ENCODE measurements at regions not wholly inside any gene's neighbourhood (a gene's known extent, or its start where the extent isn't known, plus 50 kb on each side); places are given as distances from the start of the nearest gene placed in this dataset.
"Not testable (repeated sequence)": the region's sequence is repeated elsewhere in the genome, so short reads cannot be mapped to it uniquely, and the experiment has no call there.

DNA sequence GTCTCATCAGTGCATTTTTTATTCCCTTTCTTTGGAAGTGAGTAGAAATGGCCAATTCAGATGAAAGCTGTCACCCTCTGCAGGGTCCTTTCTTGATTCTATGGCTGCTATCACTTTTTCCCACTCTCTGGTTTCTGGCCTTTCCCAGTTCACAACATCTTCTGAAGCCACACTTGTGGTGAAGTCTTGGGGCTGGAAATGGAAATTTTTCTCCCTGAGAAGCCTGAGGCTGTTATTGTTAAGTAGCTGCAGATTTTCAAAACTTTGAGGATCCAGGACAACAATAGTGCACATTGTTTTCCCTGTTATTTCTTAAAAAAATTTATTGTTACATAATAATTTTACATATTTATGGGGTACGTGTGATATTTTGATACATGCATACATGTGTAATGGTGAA, 250.3 kb upstream of the RASGRP1 start:
- DNase-seq (ENCODE audit: low read depth), result no peak

DNA sequence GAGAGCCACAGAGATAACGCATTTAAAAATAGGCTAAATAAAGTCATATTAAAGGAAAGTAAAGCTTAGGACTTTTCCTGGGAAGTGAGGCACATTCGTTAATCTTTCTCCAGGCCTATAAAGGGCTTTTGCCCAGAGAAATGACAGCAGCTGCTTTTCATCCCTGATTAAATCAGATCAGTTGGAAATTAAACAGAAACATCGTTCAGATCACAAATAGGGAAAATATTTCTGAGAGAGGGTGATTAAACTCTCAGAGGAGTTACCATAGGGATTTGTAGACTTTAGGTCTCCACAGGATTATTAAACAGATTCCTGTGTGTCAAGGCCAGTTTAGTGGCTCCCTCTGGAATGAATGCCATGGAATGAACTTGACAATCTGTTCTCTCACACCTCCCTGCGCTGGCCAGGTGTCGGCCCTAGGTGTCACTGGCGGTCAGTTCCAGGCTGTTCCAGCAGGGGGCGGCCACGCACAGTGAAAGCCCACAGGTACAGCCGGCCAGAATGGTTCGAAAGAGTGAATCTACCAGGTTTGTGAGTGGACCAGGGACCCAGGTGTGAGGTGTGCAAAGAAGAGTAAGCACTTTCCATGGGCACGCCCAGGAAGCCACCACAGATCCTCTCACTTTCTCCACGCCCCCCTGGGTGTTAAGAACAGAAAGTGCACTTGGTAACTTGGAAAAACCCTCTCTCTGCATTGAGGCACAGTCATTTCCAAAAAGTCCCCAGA, 253.0 kb upstream of the RASGRP1 start:
- DNase-seq (ENCODE audit: low read depth), result peak; percentile 70

DNA sequence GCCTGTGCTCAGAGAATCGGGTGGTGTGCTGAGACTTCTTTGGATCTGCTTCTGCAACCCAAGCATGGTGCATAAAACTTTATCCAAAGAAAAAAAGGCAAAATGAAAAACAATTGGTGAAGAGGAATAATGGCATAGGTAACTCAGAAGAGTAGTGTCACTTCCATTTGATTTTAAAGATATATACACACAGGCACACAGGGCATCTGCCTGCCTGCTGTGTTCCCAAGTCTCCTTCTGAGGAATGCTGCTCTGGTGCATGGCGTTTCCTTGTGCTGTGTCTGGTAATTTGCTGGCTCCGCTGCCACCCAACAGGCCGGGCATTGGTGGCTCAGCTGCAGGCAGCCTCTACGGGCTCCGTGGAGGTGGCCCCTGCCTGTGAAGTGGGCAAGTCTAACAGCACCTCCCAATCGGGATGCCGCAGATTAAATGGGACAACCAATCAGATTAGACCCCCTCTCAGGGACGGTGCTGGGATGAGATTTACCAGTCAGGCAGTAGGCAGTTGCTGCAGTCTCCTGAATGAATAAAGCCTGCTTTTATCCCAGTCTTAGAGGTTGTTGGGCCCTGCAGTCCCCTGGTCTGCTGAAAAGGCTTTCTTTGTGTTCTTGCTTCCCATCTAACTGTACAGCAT, 253.7 kb upstream of the RASGRP1 start:
- DNase-seq (ENCODE audit: low read depth), result no peak

DNA sequence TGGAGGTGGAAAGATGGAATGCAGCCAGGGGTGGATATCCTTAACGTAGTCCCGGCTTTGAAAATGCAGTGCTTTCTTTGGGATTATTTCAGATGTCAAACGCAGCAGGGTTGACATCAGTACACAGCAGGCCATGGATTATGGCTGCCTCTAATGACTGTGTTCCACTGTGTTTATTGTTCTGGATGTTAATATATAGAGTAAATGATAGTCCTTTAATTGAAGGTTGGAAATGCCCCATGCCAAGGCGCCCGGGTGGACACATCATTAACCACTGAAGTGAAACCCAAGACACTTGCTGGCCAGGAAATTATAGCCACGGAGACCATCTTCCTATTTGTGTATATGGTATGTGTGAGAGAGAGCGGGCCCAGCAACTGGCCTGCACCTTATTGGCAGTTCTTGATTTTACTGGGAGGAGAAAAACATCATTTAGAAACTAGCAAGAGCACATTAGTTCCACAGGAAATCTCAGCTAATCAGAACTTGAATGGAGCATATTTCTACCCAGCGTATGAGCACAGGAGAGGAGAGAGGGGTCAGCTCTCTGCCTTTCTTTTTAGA, 254.9 kb upstream of the RASGRP1 start:
- DNase-seq (ENCODE audit: low read depth), result no peak

DNA sequence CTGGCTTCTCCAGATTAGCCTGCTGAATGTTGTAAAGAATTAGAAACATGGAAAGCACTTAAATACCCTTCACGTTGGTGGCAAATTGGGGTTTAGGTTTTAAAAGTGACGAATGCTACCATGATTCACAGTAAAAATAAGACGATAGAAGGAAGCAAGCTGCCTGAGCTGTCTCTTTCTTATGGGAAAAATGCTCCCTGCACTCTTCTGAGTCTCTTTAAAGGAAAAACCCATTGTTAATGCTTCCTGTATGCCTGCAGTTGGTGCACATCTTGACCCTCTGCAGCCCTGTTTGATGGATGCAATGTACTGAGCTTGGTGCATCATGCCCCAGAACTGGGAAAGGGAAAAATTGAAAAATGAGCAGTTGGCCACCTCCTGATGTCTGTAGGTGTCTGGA, 258.6 kb upstream of the RASGRP1 start:
- no peak for DNase-seq (ENCODE audit: low read depth)

DNA sequence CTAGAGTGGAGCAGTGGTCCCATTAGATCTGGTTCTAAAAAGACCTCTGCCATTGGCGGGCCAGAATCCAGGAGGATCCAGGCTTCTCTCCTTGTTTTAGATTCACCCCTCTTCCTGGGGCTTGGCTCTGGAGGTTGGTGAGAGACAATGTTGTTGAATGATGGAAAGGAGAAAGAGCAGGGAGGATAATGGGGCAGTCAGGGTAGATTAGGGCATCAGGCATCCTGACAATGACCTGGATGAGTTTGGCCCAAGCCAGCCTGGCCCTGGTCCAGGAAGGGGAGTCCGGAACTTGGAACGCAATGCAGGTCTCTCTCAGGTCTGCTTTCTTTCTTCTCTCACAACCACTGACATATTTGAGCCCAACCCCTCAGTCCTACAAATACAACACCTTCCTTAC, 260.1 kb upstream of the RASGRP1 start:
- no peak for DNase-seq (ENCODE audit: low read depth)

DNA sequence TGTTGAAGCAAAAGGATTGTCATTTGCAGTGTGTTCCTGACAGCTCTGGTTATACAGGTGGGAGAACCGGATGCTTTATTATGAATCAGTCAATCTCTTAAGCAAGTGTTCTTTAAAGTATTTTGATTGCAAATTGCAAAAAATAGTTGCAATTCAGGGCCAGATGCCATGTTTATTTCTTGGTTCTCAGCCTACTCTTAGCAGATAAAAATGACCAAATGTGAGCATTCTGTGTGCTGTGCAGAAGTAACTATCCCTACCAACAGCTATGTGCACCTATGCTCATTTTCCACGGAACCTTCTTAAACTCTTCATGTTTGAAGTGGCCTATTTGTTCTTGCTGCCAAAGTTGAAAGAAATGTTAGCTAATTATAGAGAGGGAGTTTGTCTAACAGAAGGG, 262.3 kb upstream of the RASGRP1 start:
- no peak for DNase-seq (ENCODE audit: low read depth)

DNA sequence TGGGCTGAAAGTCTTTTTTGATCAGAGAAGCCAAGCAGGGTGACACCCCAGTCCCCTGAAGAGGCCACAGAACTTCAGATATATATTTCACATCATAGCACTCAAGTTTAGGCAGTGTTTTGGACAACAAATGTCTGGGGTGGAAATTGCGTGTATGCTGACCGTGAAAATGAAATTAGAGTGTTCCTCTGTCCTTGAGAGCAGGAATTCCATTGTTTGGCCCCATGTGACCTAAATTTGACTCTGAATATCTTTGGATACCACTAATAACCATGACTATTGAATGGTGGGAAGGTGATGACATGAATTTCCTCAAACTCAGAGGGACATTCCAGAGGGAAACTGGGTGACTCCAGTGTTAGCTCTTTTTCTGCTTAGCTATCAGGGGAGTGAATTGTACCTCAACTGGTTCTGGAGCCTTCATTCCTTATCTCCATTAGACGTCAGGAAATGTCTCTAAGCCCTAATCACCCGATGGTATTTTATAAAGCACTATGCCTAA, 263.5 kb upstream of the RASGRP1 start:
- no peak for DNase-seq (ENCODE audit: low read depth)

DNA sequence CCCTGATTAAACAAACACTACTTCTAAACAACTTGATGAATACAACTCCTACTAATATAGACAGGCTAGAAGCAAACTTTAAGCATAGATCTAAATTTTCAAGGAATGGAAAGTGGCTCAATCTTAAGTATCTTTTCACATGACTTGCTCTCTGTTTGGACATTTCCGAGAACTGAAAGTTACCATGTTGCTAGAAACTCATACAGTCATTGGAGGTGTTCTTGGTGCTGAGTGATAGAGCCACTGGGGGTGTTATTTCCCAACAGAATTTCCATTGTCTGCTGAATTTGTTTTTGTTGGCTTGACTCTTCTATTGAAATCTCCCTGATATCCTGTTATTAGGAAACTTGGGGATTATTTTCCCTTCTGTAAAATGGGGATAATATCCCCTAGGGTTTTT, 264.5 kb upstream of the RASGRP1 start:
- DNase-seq (ENCODE audit: low read depth), result no peak

DNA sequence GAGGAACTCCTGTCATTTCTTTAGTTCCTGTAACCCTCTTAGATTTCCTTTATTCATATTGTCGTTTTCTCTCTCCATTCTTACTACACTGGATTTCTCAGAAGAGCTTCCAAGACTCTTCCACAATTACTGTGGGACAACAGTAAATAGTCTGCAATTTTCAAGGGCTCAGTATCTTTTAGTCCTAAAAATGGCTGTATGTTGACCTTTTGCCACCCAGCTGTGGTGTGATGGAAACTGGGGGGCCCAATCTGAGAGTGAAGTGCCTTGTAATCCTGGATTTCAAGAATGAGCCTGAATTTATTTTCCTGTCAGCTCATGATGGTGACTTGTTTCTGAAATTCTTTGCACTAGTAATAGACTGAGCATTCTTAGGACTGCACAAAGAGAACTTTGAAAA, 277.6 kb upstream of the RASGRP1 start:
- DNase-seq (ENCODE audit: low read depth), result no peak

- no peak for DNase-seq (ENCODE audit: low read depth)
Measured at GRCh38 chr15:38843051-38843501, 278.5 kb upstream of the RASGRP1 start.

GRCh38 chr15:38843736-38844590, 279.3 kb upstream of the RASGRP1 start:
- DNase-seq (ENCODE audit: low read depth), result no peak

DNA sequence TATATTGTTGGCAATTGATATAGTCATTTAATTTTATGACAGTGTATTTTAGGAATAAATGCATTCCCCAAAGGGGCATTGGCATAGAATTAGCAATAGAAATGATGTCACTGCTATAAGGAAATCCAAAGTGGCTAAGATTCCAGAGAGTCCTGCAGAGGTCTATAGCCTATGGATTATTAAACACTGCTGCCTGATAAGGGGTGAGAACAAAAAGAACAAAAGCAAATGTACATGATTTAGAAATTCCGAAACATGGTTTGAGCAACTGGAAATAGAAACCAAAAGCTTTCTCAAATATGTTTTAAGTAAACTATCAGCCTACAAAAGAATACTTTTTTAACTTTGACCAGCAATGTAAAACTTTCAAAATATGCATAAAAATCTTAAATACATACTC, 280.1 kb upstream of the RASGRP1 start:
- no peak for DNase-seq (ENCODE audit: low read depth)

DNA sequence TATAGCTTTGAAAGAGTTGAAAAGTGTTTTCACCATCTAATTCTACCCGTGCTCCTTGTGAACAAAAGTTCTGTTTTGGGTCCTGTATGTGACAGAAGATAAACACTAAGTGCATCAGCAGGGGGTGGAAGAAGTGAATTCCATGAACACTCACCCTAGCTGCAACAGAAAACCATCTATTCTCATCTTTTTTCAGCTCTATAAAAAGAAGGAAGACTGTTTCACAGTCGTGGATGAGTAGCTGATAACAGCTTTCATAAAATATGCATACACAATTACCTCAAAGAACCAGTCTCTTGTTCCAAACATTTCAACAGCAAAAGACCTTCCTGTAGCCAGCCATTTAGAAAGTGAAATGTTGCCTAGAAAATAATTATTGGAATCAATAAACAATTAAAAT, 281.7 kb upstream of the RASGRP1 start:
- DNase-seq (ENCODE audit: low read depth), result no peak

DNA sequence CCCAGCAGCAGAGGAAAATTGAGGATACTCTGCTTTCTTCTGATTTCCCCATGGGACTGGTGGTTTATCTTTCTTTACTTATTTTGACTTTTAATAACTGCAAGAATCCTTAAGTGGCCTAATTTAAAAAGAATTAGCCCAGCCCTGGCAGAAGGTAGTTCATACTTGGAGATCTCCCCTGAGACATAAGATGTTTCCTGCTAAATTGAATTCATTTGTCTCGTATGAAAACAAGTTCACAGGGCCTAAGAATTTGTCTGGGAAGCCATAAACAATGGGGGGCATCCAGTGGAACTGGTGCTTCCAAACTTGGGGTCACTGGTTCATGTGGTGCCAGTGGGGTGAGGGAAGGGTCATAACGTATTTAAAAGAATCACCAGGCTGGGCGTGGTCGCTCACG, 283.1 kb upstream of the RASGRP1 start:
- DNase-seq (ENCODE audit: low read depth), result no peak

GRCh38 chr15:38849046-38849445, 284.4 kb upstream of the RASGRP1 start:
- DNase-seq (ENCODE audit: low read depth), result no peak

DNA sequence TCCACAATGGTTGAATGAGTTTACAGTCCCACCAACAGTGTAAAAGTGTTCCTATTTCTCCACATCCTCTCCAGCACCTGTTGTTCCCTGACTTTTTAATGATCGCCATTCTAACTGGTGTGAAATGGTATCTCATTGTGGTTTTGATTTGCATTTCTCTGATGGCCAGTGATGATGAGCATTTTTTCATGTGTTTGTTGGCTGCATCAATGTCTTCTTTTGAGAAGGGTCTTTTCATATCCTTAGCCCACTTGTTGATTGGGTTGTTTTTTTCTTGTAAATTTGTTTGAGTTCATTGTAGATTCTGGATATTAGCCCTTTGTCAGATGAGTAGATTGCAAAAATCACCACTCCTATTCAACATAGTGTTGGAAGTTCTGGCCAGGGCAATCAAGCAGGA, 287.6 kb upstream of the RASGRP1 start:
- DNase-seq (ENCODE audit: low read depth), result not testable (repeated sequence)

- no peak for DNase-seq (ENCODE audit: low read depth)
Measured at GRCh38 chr15:38853608-38854007, 289.0 kb upstream of the RASGRP1 start.

DNA sequence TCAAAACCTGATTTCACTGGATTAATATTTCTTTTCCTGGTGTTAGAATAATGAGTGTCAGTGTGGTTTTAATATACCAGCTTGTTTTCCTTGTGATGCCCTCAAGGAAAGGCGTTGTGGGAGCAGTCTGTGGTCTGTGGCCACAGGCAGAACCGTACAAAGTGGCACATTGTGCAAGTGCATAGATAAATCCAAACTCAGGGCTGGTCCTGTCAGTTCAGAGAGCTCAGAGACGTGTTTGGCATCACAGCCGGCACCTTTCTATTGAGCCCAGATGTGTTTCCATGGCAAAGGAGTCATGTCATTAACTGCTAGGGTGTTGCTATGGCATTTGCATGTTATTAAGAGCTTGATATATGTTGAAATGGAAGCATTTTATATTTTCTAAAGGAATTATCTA, 289.9 kb upstream of the RASGRP1 start:
- DNase-seq (ENCODE audit: low read depth), result no peak

DNA sequence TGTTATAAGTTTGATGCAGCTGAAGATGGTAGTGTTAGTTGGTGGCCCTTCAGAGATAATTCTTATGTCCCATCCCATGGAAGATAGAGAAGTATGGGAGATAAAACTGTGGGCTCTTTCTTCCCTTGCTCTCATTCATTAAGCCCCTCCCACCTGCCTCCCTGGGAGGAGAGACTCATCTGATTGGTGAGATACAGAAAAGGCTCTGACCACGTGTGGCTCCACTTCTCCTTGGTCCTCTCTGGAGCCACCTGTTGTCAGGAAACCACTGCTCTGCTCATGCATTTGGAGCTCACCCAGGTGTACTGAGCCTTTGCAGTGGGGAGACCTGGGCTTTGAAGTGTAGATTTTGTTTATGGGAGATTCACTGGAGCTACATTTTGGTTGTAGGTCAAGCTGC, 293.2 kb upstream of the RASGRP1 start:
- DNase-seq (ENCODE audit: low read depth), result no peak

- DNase-seq (ENCODE audit: low read depth), result no peak
Measured at GRCh38 chr15:38859574-38859973, 295.0 kb upstream of the RASGRP1 start.

GRCh38 chr15:38860253-38860652, 295.6 kb upstream of the RASGRP1 start:
- no peak for DNase-seq (ENCODE audit: low read depth)

DNA sequence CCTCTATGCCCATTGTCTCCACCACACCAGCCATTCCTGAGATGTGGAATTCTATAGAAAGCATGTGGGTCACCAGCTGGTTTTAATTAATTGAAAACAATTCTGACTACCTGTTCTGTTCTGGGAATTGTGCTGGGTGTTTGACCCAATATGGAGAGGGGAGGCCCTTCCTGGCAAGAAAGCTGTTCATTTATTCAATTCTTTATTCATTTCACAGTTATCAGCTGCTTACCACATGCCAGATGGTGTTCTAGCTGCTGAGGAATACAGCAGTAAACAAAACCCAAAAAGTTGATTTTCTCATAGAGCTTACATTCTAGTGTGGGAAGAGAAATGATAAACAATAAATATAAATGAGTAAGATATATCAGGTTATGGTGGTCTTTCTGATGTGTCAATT, 296.1 kb upstream of the RASGRP1 start:
- DNase-seq (ENCODE audit: low read depth), result no peak
